B cell (primary cell): ENCODE measurements at regions not wholly inside any gene's neighbourhood (a gene's known extent, or its start where the extent isn't known, plus 50 kb on each side); places are given as distances from the start of the nearest gene placed in this dataset.

ENCODE experiments used
- EZH2 ChIP-seq: IDR thresholded peaks from 2 replicates; pipeline ENCODE4 v1.6.1; 2012; ENCODE audit warnings: borderline replicate concordance, low read depth, mild to moderate bottlenecking, moderate library complexity, low read length; ENCODE audit not compliant: insufficient read depth, poor library complexity, severe bottlenecking
- TF ChIP-seq, protein P1 (sequence below): fragments of 200-600 bp; IDR thresholded peaks from one replicate; pipeline ENCODE4 v1.8.0; 2022; ENCODE audit warnings: antibody characterized with exemption, mild to moderate bottlenecking

DNA sequence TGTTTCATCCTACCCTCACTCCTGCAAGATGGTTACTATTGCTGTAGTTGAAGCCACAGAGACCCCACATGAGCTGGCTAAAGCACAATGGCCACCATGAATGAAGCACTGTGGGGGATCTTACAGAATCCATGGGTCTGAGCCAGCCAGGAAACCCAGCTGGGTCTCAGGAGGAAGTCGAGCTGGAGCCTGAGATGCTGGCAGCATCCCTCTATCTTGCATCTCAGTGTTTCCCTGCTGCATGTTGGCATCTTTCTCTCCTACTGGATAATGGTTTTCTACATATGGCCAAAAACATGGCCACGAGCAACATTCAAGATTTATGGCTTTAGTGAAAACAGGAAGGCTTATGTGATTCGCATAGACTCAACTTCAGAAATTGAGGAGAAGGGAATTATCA, 219.3 kb upstream of the SNX19 start:
- TF ChIP-seq, protein P1, sequence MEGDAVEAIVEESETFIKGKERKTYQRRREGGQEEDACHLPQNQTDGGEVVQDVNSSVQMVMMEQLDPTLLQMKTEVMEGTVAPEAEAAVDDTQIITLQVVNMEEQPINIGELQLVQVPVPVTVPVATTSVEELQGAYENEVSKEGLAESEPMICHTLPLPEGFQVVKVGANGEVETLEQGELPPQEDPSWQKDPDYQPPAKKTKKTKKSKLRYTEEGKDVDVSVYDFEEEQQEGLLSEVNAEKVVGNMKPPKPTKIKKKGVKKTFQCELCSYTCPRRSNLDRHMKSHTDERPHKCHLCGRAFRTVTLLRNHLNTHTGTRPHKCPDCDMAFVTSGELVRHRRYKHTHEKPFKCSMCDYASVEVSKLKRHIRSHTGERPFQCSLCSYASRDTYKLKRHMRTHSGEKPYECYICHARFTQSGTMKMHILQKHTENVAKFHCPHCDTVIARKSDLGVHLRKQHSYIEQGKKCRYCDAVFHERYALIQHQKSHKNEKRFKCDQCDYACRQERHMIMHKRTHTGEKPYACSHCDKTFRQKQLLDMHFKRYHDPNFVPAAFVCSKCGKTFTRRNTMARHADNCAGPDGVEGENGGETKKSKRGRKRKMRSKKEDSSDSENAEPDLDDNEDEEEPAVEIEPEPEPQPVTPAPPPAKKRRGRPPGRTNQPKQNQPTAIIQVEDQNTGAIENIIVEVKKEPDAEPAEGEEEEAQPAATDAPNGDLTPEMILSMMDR, result no peak
- no peak for TF ChIP-seq EZH2
